Fibroblast of peridontal ligament (primary cell): ENCODE measurements at regions not wholly inside any gene's neighbourhood (a gene's known extent, or its start where the extent isn't known, plus 50 kb on each side); places are given as distances from the start of the nearest gene placed in this dataset.

Experiments used
- DNase-seq: peaks from one replicate; pipeline ENCODE4 v3.0.0-alpha.2; 2010; ENCODE audit errors: extremely low read depth

- no peak for DNase-seq
These were observed 986.3 kb downstream of the STIM2 start for GRCh38 chr4:27846951-27847350.

- DNase-seq: no peak
These were observed 1000.7 kb downstream of the STIM2 start for GRCh38 chr4:27861381-27861787.

GRCh38 chr4:27861802-27862201 is 1001.2 kb downstream of the STIM2 start:
- DNase-seq: no peak

DNA sequence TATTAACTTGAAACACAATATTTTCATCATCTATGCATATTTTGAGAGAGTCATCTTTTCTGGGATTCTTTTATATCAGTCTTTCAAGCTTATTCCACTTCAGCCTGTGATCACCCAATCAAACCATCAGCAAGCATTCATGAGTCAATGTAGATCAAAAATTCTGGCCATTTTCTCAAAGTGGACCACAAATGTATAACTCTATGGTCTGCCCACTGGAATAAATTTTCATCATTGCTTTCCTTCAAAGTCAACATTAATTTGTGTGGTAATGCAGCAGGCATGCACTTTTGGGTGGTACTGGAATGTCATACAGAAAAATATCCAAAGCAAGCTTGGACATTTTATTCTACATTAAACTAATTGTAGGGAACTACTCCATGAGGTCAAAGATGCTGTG is 1013.0 kb downstream of the STIM2 start:
- no peak for DNase-seq

- DNase-seq: no peak
These were observed 1021.1 kb downstream of the STIM2 start for GRCh38 chr4:27881705-27882104.

DNA sequence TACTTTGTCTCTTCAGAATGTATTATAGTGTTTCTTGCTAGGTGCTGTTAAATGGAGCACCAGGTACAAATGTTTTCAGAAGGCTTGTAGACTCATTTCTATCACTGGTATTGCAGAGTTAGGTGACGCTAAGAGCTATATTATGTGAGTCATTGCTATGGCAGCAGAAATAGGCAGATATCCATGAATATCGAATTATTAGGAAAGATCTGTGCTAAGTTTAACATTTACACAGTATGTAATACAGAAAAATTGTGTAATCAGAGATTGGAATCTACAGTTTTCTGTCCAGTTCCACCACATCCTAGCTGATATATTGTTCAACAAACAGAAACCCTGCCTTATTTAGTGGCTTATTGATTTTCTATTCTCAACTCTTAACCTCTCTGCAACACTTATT is 1025.5 kb downstream of the STIM2 start:
- DNase-seq: no peak

DNA sequence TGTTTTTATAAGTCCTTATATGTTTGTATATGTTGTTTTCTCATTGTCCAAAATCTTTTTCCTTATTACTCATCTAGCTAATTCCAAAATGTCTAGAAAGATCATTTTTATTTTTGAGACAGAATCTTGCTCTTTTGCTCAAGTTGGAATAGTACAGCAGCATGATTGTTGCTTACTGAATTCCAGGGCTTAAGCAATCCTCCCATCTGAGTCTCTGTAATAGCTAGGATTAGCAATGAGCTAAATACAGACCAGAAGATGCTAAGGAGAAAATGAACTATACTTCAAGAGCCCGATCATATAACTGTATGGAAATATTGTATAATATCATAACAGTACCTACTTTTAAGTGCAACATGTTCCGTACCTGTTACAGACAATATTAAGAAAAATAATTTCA is 1027.0 kb downstream of the STIM2 start:
- DNase-seq: no peak

DNA sequence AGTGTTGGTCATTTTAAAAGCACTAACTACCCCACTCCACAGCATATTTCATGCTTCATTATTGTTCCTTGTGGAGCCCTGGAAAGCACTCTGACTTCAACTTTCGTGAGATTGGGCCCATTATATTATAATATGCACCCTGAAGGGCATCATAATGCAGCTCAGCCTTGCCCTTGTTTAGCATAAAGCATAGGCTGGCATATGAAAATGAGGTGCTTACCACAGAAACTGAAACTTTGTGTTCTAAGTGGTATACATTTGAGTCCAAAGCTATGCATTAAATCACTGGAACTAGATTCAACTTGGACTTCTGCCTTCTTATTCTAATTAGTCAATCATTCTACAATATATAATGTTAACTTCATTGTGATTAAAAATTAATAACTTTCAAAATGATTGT is 1027.9 kb downstream of the STIM2 start:
- DNase-seq: no peak

- no peak for DNase-seq
These were observed 1034.3 kb downstream of the STIM2 start for GRCh38 chr4:27894951-27895350.

GRCh38 chr4:27908356-27908755 is 1047.7 kb downstream of the STIM2 start:
- no peak for DNase-seq

DNA sequence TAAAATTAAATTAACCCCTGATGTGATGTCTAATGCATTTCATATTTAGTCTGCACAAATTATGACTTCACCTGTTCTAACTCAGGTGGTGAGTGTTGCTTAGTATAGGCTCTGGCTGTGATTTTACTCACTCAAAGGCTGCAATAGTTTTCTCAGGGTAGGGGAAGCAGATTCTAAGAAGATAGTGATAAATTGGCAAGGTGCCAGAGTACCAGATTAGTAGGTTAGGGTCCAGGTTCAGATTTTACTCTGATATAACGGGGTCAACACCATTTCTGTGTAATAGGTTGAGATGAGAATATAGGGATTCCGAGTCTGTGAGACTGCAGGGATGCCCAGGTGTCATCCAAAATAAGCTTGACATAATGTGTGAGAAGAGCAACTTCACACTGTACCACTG is 1049.6 kb downstream of the STIM2 start:
- DNase-seq: no peak

GRCh38 chr4:27911047-27911446 is 1050.4 kb downstream of the STIM2 start:
- DNase-seq: no peak

GRCh38 chr4:27913738-27914137 is 1053.1 kb downstream of the STIM2 start:
- DNase-seq: no peak

DNA sequence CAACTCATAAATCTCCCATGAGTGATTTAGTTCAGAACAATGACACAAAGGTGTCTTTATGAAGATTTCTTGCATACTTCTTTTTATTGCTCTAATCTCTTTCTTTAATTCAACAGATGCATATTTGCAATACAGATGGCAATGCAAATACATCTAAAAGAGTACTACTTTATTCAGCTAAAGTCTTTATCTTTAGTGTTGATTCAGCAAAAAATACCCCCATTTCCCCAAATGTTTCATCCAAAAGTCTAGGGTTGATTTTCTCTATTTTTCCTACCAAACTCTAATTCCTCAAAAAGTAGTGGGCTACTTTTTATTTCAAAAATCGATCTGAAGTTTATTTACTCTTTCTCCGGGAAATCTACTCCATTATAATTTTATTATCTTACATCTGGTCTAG is 1055.2 kb downstream of the STIM2 start:
- no peak for DNase-seq

- no peak for DNase-seq
These were observed 1056.0 kb downstream of the STIM2 start for GRCh38 chr4:27916452-27917184.

DNA sequence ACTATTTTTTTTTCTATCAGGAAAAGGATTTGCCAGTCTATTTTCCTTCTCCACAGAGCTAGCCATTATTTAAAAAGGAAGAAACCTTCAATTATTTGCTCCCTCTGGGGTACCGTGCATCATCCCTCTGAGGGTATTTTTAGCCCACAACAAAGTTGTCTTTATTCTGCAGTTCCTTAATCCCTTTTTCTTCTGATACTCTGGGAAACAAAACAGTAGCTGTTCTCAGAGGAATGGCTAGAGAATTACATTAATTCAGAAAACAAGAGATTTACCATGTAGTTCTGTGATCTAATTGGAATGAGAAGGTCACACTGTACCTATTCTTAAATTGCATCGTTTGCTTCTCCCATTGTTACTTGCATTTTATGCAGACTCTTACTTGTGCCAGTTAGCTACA is 1056.7 kb downstream of the STIM2 start:
- DNase-seq: no peak

- DNase-seq: no peak
These were observed 1060.6 kb downstream of the STIM2 start for GRCh38 chr4:27921231-27921630.

- no peak for DNase-seq
These were observed 1068.3 kb downstream of the STIM2 start for GRCh38 chr4:27928761-27929540.

- DNase-seq: no peak
These were observed 1069.7 kb downstream of the STIM2 start for GRCh38 chr4:27930291-27930690.

DNA sequence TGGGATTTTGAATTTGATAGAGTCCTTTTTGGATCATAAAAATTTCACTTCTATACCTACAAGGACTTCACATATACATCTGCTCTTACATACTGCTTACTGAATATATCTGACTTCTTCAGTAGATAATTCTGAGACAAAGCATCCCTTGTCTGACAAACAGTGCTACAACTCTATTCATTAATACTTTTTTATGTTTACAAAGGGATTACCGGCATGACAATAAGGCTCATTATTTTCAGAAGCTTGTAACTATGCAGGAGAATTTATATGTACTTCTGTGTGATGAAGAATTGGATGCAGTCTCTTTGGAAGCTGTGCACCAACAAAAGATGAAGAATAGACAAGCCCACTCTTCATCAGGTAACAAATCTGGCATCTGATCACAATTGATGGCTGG is 1070.3 kb downstream of the STIM2 start:
- DNase-seq: no peak

GRCh38 chr4:27931584-27931983 is 1070.9 kb downstream of the STIM2 start:
- DNase-seq: no peak

DNA sequence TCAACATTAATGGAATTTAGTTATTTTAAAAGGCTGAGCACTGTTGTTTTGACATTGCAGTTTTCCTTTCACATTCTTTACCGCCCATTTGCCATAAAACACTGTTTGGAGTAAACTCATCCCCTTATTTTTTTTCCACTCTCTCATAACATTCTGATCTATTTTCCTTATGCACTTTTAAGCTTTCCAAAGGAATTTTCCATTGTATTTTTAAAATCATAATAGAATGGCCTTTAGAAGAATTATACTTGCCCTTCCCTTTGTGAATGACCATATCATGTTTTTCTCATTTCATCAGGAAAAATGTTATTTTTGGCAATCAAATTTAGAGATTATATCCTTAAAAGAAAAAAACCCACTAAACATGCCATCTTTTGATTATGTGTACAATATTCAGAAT is 1074.2 kb downstream of the STIM2 start:
- DNase-seq: no peak

- DNase-seq: no peak
These were observed 1086.2 kb downstream of the STIM2 start for GRCh38 chr4:27946799-27947198.
